Stimulated activated CD8-positive, alpha-beta memory T cell treated with anti-CD3 and anti-CD28 coated beads, Interleukin-4, amount 100 ng/mL, for 48 hours (primary cell): ENCODE measurements at regions not wholly inside any gene's neighbourhood (a gene's known extent, or its start where the extent isn't known, plus 50 kb on each side); places are given as distances from the start of the nearest gene placed in this dataset.
"Not testable (repeated sequence)": the region's sequence is repeated elsewhere in the genome, so short reads cannot be mapped to it uniquely, and the experiment has no call there.

Experiments used
- DNase-seq: peaks from one replicate; pipeline ENCODE4 v3.0.0-alpha.2; 2020

- DNase-seq, result no peak
These were observed 171.7 kb upstream of the MAN1A1 start for GRCh38 chr6:119521251-119521650.

DNA sequence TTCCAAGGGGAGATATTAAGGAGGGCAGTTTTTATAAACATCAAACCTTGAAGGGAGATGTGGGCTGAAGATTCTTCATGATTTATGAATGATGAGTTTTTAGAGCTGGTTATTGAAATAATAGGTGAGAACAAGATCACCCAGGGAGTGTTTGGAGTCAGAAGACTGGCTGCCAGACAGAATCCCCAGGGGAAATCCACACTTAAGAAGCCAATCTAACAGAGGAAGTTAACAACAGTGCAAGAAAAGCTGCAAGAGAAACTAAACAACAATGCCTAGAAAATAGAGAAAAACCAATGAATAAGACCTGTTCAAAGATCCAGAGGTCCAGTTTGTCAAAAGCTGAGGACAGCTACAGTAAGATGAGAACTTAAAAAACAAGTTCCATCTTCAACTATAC lies 167.9 kb upstream of the MAN1A1 start:
- DNase-seq, result no peak

DNA sequence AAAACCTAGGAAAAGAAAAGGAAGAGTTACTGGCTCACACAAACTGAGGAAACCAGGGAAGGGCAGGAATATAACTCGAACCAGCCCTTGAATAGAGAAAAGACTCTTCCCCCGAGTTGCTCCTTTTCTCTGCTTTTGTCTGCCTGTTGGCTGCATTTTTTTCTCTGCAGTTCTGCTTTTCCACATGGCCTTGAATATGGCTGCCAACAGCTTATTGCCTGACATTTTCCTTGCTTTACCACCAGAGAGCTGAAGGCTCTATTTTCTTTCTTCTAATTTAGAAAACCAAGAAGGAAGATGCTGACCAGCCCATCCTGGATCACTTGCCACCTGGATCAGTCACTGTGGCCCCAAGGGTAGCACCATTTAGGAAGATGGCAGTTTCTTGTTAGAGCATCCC lies 164.8 kb upstream of the MAN1A1 start:
- DNase-seq, result no peak

DNA sequence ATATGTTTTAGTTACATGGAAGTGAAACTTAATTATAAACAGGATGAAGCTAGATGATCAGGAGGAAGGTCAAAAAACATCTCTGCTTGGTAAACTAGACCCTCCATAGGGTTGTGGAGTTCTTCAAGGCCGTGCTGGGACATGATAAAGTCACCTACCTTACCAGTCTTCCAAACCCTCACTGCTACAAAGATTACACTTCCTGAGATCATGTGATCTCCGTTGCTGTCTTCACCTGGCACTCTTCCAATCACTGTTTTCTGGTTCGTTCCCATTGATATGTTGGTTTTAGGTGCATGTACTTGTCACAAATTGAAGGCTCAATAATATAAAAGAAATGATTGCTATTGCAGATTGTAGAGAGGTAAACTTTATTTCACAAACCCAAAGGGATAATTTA lies 161.5 kb upstream of the MAN1A1 start:
- no peak for DNase-seq

GRCh38 chr6:119510246-119510645 lies 160.7 kb upstream of the MAN1A1 start:
- DNase-seq, result no peak

- DNase-seq, result no peak
These were observed 157.1 kb upstream of the MAN1A1 start for GRCh38 chr6:119506631-119507174.

- no peak for DNase-seq
These were observed 152.4 kb upstream of the MAN1A1 start for GRCh38 chr6:119501798-119502483.

DNA sequence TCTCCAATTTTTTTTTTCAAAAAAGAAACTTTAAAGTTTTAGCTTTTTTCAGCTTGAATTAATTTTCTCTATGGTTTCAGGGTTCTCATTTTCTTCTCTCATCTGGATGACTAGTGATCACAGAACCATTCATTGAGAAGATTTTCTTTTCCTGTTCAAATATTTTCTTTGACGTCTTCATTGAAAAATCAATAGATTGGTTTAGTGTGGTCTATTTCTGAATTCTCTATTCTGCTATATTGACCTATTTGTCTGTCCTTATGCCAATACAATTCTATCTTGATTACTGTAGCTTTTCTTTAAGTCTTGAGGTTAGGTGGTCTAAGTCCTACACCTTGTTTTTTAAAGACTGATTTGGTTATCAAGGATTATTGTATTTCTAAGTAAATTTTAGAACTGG lies 150.2 kb upstream of the MAN1A1 start:
- DNase-seq, result no peak

GRCh38 chr6:119497988-119498727 lies 148.6 kb upstream of the MAN1A1 start:
- no peak for DNase-seq

GRCh38 chr6:119495230-119495683 lies 145.7 kb upstream of the MAN1A1 start:
- no peak for DNase-seq

DNA sequence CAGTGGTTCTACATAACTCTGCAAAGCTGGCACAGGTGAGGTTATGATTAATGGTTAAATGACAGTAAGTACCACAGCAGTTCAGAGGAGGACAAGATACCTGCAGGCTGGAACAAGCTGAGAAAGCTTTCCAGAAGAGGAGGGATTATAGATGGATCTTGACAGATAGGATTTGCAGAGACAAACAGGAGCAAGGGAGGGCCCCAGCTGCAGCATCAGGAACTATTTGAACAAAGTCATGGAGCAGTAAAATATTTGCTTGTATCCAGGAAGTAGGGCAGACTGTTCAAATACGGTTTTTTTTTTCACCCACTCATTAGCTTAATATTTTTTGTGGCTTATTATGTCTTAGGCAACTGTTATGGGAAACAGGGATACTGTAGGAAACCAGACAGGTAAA lies 144.4 kb upstream of the MAN1A1 start:
- DNase-seq, result no peak

DNA sequence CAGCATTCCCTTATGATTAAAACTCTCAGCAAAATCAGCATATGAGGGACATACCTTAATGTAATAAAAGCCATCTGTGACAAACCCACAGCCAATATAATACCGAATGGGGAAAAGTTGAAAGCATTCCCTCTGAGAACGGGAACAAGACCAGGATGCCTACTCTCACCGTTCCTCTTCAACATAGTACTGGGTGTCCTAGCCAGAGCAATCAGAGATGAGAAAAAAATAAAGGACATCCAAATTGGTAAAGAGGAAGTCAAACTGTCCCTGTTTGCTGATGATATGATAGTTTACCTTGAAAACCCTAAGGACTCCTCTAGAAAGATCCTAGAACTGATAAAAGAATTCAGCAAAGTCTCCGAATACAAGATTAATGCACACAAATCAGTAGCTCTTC lies 141.6 kb upstream of the MAN1A1 start:
- DNase-seq, result not testable (repeated sequence)

DNA sequence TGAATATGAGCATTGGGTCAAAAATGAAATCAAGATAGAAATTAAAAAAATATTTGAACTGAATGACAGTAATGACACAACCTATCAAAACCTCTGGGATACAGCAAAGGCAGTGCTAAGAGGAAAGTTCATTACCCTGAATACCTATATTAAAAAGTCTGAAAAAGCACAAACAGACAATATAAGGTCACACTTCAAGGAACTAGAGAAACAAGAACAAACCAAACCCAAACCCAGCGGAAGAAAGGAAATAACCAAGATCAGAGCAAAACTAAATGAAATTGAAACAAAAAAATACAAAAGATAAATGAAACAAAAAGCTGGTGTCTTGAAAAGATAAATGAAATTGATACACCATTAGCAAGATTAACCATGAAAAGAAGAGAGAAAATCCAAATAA lies 140.5 kb upstream of the MAN1A1 start:
- DNase-seq, result not testable (repeated sequence)

- DNase-seq, result no peak
These were observed 135.0 kb upstream of the MAN1A1 start for GRCh38 chr6:119484598-119484997.

DNA sequence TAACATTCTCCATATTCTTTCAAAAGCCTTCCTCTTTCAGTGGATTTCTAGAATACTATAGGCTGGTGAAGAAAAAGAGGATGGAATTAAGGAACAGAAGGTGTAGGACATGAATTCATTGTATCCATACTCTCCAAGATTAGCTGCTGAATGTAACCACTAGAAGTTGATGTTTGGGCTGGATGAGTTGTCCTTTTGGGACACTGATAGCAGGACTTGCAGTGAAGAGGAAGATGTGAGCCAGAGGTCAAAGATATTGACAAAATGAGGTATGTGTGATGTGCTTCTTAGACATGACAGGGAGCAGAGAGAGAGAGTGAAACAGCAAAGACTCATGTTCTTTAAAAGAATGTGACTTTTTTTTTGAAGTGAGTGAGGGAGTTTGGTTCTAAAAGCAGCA lies 134.3 kb upstream of the MAN1A1 start:
- DNase-seq, result no peak

- no peak for DNase-seq
These were observed 133.3 kb upstream of the MAN1A1 start for GRCh38 chr6:119482850-119483285.

DNA sequence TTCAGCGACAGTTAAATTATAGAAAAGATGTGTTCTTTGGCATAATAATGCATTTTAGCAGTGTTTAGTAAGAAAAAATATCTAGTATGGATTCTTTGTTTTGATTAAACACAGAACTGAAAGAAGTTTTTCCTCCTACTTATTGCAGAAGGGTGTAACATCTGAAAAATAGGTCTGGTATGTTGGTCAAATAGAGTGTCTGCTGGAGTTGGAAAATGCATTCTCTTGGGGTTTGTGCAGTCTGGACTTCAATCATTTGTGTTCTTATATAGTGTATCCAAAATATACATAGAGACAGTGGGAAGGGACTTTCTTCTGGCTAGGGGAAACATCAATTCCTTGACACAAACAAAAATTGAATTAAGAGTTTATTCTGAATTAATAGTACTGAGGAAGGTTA lies 132.4 kb upstream of the MAN1A1 start:
- no peak for DNase-seq

GRCh38 chr6:119480961-119481497 lies 131.5 kb upstream of the MAN1A1 start:
- DNase-seq, result no peak

DNA sequence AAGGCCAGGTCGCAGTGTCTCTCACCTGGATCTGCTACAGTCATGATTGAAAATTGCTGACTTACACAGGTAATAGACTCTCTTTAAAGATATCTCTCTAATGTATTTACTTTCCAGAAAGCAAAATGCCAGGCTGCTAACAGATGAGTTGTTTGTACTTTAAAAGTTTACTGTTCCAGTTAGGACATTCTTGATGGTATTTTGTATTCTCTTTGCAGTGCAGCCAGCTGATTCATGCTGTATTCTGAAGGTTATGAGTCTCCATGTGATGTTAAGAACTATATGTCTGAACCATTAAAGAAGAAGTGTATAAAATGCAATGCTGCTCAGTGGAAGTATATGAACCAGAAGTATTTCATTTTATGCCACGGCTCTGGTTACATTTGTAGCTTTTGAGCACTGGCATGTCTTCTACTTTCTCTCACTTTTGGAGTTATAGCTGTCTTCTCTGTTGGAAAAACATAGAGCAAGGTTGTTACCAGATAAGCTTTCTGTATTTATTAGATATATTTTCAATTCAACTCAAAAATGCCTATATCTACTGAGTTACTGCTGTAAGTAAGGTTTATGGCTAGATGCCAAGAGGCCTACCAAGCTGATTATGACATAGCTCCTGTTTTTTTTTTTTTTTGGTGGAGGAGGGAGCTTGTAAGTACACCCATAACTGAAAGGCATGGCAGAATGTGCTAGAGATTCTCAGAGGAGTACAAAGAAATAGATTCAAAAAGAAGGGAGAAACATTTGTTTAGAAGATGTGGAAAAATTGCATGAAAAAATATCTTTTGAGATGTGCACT lies 130.5 kb upstream of the MAN1A1 start:
- no peak for DNase-seq

GRCh38 chr6:119476554-119476953 lies 127.0 kb upstream of the MAN1A1 start:
- no peak for DNase-seq

DNA sequence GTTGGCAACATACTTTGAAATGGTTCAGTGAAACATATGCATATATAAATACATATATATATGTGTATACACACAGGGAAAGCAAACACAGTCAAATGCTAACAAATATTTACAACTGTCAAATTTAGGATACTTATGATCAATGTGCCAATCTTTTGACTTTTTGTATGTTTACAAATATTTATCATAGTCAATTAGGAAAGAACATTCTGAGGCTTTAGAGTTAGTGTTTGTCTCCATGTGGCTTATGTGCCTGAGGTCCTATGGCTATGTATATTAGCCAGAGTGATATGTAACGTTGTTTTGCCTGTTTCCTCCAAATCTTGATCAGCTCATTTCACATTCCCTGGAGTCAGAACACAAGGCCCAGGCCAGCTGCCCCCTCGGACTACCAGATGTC lies 126.5 kb upstream of the MAN1A1 start:
- no peak for DNase-seq

DNA sequence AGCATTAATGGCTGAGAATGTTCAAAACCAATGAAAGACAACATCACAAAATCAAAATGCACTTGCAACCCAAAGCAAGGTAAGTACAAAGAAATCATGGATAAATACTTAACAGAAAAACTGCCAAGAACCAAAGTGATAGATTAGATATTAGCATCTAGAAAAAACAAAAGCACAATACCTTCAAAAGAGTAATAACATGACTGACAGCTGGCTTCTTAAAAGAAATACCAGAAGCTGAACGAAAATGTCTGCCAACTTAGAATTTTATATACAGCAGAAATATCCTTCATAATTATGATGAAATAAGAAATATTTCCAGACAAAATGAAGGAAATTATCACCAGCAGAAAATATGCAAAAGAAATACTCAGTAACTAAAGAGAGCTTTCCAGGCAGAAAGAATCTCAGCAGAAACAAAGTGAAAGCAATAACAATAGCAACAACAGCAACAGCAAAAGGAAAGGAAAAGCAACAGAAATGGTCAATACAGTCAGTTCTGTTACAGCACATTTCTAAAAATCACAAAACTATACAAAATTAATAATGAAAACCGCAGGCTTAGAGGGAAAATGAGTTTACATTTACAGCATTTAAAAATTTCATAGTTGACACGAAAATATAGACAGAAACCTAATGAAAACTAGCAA lies 121.5 kb upstream of the MAN1A1 start:
- DNase-seq, result no peak
